ENCODE measurements at regions not wholly inside any gene's neighbourhood (a gene's known extent, or its start where the extent isn't known, plus 50 kb on each side); places are given as distances from the start of the nearest gene placed in this dataset.

DNA sequence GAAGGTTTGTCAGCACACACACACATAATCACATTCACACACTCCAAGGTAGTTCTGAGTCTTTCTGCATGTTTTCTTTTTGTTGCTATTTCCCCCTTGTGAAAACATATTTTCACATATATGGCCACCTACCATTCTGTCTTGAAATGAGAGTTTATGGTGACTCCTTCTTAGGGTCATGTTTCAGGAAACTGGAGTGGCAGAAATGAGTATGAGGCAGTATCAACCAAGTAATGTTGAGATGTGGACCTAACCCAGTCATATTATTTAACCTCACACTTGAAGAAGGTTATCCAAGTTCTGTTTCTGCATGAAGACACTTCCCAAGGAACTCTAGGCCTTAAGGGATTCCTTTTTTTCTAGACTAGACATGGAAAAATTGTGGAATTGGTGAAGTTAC, 481.4 kb downstream of the ETS1 start:
- TF ChIP-seq, protein P1, sequence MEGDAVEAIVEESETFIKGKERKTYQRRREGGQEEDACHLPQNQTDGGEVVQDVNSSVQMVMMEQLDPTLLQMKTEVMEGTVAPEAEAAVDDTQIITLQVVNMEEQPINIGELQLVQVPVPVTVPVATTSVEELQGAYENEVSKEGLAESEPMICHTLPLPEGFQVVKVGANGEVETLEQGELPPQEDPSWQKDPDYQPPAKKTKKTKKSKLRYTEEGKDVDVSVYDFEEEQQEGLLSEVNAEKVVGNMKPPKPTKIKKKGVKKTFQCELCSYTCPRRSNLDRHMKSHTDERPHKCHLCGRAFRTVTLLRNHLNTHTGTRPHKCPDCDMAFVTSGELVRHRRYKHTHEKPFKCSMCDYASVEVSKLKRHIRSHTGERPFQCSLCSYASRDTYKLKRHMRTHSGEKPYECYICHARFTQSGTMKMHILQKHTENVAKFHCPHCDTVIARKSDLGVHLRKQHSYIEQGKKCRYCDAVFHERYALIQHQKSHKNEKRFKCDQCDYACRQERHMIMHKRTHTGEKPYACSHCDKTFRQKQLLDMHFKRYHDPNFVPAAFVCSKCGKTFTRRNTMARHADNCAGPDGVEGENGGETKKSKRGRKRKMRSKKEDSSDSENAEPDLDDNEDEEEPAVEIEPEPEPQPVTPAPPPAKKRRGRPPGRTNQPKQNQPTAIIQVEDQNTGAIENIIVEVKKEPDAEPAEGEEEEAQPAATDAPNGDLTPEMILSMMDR (IDR thresholded peaks at IDR 0.05): no peak
- no peak for TF ChIP-seq TEAD4 (IDR thresholded peaks at IDR 0.05; ENCODE audit: borderline replicate concordance, insufficient read depth)
- no peak for TF ChIP-seq SMC3 (IDR thresholded peaks at IDR 0.05; ENCODE audit: low read depth, low read length)
- TF ChIP-seq RAD21 (IDR thresholded peaks at IDR 0.05; ENCODE audit: low read length): no peak
- no peak for TF ChIP-seq POLR2AphosphoS5 (IDR thresholded peaks at IDR 0.05; ENCODE audit: low read depth, low read length)

Measured in SK-N-SH (cell line).